ENCODE measurements at regions not wholly inside any gene's neighbourhood (a gene's known extent, or its start where the extent isn't known, plus 50 kb on each side); places are given as distances from the start of the nearest gene placed in this dataset.

DNA sequence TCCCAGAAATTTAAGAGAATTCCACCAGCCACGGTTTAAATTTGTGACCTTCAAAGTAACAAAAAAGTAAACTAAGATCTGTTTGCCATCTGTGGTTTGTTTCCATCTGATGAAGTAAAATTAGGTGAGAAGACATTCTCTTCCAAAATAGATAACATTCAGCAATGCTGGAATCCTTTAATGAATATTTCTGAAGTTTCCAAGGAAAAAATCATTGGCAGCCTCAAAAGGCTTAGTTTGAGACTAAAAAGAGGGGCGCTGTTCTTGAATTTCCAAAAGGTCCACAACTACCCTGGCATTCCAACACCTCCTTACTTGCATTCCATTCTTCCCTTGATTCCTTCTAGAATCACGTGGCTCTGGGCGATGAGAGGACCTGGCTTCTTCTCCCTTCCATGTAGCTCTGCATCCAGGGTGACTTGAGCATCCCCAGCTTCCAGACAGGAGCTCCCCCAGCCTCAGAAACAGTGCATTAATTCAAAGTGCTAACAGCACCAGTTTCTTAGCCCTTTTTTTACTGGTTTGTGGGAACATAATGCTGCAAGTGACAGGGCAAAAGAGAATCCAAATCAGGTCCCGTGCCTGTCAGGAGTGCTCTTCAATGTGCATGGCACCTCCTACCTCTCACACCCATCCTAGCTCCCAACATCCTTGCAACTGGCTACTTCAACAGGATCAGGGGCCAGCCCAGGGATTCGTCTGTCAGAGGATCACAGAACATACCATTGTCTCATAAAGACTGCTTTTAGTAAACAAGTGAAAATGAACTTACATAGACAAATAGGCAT lies 191.5 kb upstream of the S1PR3 start:
- H3K27me3 Mint-ChIP-seq, result peaks cover 22% of the 10 kb centered on the region
- H3K27ac Mint-ChIP-seq, result no peak overlapping the region
- CTCF ChIA-PET, result no interaction called here
- POLR2A ChIA-PET, result no interaction called here
- no peaks in the 10 kb centered on the region for H3K4me1 Mint-ChIP-seq (ENCODE audit: low read depth)
- intact Hi-C loops (cut with micrococcal nuclease), result no loop called here
- DNase-seq, result no peak
- H3K36me3 Mint-ChIP-seq (ENCODE audit: low read depth), result no peaks in the 10 kb centered on the region
- no peak for TF ChIP-seq CTCF (IDR thresholded peaks at IDR 0.05)
- ATAC-seq, result no peak
- peaks cover 5% of the 10 kb centered on the region for H3K9me3 Mint-ChIP-seq
- H3K4me3 Mint-ChIP-seq, result no peak overlapping the region

- peaks cover 22% of the 10 kb centered on the region for H3K27me3 Mint-ChIP-seq
- ATAC-seq (no peak), DNase-seq (no peak)
- no peak overlapping the region for H3K27ac Mint-ChIP-seq
- no peak overlapping the region for H3K4me3 Mint-ChIP-seq
- CTCF ChIA-PET, result no interaction called here
- H3K4me1 Mint-ChIP-seq (ENCODE audit: low read depth), result no peaks in the 10 kb centered on the region
- intact Hi-C loops (cut with micrococcal nuclease), result no loop called here
- TF ChIP-seq CTCF (IDR thresholded peaks at IDR 0.05), result no peak
- H3K9me3 Mint-ChIP-seq, result peaks cover 4% of the 10 kb centered on the region
- H3K36me3 Mint-ChIP-seq (ENCODE audit: low read depth), result no peaks in the 10 kb centered on the region
- POLR2A ChIA-PET, result no interaction called here
Measured at GRCh38 chr9:88800329-88800682, 191.0 kb upstream of the S1PR3 start.

GRCh38 chr9:88801214-88801796 lies 190.0 kb upstream of the S1PR3 start:
- Mint-ChIP-seq H3K9me3 (no peaks in the 10 kb centered on the region), H3K4me1 (ENCODE audit: low read depth) (no peaks in the 10 kb centered on the region), H3K36me3 (ENCODE audit: low read depth) (no peaks in the 10 kb centered on the region), H3K27ac (no peak overlapping the region), H3K27me3 (peaks cover 22% of the 10 kb centered on the region), H3K4me3 (no peak overlapping the region)
- ATAC-seq, result no peak
- intact Hi-C loops (cut with micrococcal nuclease), result no loop called here
- POLR2A ChIA-PET, result no interaction called here
- no peak for DNase-seq
- no peak for TF ChIP-seq CTCF (IDR thresholded peaks at IDR 0.05)
- CTCF ChIA-PET, result no interaction called here

DNA sequence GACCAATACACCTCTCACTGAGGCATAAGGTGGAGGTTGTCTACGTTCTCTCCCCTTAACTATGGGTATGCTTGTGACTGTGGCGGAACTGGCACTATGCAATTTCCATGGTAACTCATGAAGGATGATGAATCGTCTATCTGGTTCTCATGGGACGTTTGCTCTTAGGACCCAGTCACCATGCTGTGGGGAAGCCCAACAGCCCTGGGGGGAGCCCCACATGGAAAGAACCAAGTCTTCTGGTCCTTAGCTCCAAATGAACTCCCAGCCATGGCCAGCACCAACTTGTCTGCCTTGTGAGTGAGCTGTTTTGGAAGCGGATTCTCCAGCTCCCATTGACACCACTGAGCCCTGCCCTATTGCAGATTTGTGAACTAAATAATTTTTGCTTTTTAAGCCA lies 188.7 kb upstream of the S1PR3 start:
- H3K27me3 Mint-ChIP-seq, result peaks cover 22% of the 10 kb centered on the region
- H3K36me3 Mint-ChIP-seq (ENCODE audit: low read depth), result no peaks in the 10 kb centered on the region
- POLR2A ChIA-PET, result no interaction called here
- H3K4me1 Mint-ChIP-seq (ENCODE audit: low read depth), result no peaks in the 10 kb centered on the region
- H3K4me3 Mint-ChIP-seq, result no peak overlapping the region
- TF ChIP-seq CTCF (IDR thresholded peaks at IDR 0.05), result no peak
- no peak for DNase-seq
- no peak for ATAC-seq
- intact Hi-C loops (cut with micrococcal nuclease), result no loop called here
- no peaks in the 10 kb centered on the region for H3K9me3 Mint-ChIP-seq
- CTCF ChIA-PET, result no interaction called here
- no peak overlapping the region for H3K27ac Mint-ChIP-seq

GRCh38 chr9:88803546-88804253 lies 187.6 kb upstream of the S1PR3 start:
- no peaks in the 10 kb centered on the region for H3K9me3 Mint-ChIP-seq
- no peak overlapping the region for H3K4me3 Mint-ChIP-seq
- ChIA-PET POLR2A (no interaction called here), CTCF (no interaction called here)
- intact Hi-C loops (cut with micrococcal nuclease), result no loop called here
- no peaks in the 10 kb centered on the region for H3K4me1 Mint-ChIP-seq (ENCODE audit: low read depth)
- H3K27me3 Mint-ChIP-seq, result peaks cover 22% of the 10 kb centered on the region
- H3K36me3 Mint-ChIP-seq (ENCODE audit: low read depth), result no peaks in the 10 kb centered on the region
- no peak overlapping the region for H3K27ac Mint-ChIP-seq
- no peak for DNase-seq
- no peak for ATAC-seq
- no peak for TF ChIP-seq CTCF (IDR thresholded peaks at IDR 0.05)

Data from activated CD8-positive, alpha-beta T cell treated with anti-CD3 and anti-CD28 coated beads for 36 hours (primary cell).